GM21367 (cell line): ENCODE measurements at regions not wholly inside any gene's neighbourhood (a gene's known extent, or its start where the extent isn't known, plus 50 kb on each side); places are given as distances from the start of the nearest gene placed in this dataset.

Experiments used
- ATAC-seq: cut with Tn5 transposase; IDR thresholded peaks from one replicate; pipeline ENCODE4 v1.9.1; 2021; ENCODE audit not compliant: unreplicated experiment

DNA sequence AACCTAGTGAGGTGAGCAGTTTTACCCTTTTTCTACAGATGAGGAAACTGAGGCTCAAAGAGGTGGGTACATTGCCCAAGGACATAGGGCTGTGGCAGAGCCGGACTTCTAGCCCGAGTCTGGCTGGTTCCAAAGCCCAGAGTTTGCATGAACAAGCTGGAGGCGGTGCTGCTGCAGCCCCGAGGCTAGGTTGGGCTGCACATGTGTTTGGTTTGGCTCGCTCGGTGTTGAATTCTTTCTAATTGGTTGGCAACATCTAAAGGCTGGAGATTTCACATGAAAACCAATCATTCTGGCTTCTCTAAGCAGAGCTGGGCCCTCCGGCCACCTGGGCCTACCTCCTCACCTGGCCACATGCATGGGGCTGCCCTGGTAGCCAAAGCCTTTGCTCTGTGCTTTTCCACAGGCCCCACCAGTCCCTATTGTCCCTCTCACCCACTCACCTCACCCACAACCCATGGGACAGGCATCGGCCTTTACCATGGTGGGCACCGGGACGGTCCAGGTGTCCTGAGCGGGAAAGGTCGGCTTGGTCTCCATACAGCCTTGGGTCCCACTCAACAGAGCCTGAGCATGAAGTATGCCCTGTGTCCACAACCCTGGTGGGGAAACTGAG is 262.3 kb downstream of the NSG2 start:
- no peak for ATAC-seq

DNA sequence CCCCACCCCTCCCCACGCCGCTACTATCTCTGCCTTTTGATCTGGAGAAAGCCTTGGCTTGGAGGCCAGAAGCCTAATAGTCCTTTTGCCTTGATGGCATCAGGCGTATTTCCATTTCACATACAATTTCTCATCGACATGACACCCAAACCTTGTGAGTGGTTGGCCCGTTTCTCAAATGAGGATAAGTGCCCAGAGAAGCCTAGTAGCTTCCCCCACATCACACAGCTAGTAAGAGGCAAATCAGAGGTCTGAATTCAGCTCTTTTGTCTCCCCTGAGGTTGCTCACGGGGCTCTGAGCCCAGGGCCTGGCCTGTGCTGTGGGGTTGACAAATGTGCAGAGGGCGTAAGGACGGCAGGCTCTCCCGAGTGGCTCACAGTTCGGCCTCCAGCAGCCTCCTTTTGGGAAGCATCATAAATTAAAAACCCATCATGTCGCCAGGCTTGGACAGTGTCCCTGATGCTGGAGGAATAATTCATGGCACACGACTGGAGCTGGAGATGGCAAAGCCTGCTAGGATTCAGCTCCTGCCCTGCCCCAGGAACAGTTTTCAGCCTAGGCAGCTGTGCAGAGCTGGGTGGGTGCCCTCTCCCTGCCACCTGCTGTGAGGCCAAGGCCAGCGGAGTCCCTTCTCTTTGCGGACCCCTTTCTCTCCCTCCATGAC is 263.8 kb downstream of the NSG2 start:
- ATAC-seq = no peak

DNA sequence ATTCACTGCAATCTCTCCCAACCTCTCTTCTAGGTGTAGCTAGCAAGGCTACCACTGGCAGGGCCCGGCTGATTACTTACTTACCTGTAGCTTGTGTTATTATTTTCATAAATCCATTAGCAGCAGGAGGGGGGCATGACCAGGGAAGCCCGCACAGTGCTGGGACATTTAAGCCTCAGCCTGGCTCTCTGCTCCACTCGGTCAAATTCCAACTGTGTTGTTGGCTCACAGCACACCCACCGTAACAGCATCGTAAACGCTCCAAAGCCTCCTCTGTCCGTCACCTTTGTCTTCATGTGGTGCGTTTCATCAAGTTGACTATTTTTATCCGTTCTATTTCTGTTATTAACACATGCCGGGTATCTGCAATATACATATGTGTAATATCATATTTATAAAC is 264.7 kb downstream of the NSG2 start:
- no peak for ATAC-seq

DNA sequence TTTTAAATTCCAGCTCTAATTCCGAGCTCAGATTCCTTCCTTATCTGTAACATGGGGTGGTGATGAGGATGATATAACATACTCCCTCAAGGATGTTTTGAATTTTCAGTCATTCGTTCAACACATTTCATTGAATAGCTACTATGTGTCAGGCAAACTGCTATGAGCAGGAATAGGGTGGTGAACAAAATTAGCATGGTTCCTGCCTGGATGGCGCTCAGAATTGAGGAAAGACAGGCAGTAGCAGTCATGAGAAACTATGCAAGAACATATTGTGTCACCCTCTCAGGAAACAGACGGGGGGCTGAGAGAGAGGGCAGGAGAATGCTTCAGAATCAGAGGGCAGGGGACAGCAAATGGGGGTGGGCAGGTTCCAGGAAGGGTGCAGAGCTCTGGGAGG is 265.2 kb downstream of the NSG2 start:
- no peak for ATAC-seq

DNA sequence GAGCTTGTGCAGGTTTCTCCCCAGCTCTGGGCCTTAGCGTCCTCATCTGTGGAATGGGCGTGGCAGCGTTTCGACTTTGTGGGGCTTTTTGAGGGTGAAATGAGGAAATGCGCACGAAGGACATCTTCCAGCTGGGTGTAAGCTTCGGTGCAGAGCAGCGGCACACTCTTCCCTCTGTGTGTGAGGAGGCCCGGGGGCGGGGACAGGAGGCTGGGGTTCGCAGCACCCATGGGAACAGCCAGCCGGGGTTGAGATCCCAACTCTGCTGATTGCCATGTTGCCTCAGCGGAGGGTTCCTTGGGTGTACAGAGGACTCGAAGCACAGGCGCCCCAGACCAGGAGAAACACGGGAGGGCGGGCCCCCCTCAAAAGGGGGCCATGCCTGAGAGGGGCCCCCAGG is 265.6 kb downstream of the NSG2 start:
- no peak for ATAC-seq

DNA sequence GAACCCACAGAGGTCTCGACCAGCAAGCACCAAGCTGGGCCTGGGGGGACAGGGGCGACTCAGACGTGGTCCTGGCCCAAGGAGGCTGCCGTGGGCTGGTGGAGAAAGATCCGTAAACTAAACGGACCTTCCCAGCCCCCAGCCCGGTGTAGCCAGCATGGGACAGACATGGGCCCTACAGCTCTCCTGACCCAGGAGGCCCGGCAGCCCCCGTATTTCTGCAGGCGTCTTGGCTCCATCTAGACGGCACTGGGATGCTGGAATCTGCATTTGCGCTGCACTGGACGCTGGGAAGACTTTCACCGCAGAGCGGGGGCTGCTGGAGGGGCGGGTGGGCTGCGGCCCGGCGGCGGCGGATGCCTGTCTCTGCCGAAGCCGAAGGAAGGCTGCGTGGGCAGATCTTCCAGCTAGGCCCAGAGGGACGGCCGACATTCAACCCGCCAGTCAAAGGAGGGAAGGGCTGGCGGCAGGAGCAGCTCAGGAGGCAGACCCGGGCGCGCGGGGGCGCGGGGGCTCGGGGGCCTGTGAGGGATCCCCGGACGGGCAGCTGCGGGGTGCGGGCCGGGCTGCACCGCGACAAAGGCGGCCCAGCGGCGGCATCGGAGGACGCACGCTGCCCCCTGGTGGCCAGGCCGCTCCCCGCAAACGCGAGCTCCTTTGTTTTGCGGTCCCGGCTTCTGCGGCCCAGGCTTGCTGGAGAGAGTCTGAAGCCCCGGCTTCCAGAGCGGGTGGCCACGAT is 266.2 kb downstream of the NSG2 start:
- peak; percentile 65 for ATAC-seq

DNA sequence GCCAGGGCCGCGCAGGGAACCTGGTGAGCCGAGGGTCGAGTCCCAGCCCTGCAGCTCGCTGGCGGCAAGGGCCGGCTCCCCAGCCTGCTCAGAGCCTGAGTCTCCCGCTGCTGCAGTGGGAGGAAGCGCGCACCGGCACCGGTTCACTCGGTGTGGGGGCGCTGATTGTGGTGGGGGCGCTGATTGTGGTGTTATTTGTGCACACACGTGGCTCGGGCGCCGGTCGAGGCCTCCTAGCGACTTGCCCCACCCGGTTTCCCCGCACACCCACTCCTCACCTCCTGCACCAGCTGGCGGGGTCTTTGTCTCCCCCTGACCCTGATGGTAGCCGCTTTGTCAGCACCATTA is 266.7 kb downstream of the NSG2 start:
- no peak for ATAC-seq

DNA sequence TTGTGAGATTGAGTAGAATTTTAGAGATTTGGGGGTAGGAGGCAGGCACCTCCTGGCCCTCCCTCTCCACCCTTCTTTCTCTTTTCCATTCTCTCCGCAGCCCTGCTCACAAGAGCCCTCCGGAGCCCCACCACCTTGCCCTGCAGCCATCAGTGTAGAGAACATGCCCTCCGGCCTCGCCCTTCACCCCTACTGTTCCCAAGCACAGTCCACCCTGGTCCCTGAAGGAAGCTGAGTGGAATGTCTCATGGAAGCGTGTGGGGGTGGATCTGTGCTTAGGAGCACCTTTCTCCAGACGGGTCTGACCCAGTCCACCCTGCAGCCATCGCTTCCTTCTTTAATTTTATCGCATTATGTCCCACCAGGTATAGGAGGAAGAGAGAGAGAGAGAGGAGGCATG is 267.1 kb downstream of the NSG2 start:
- ATAC-seq = no peak

DNA sequence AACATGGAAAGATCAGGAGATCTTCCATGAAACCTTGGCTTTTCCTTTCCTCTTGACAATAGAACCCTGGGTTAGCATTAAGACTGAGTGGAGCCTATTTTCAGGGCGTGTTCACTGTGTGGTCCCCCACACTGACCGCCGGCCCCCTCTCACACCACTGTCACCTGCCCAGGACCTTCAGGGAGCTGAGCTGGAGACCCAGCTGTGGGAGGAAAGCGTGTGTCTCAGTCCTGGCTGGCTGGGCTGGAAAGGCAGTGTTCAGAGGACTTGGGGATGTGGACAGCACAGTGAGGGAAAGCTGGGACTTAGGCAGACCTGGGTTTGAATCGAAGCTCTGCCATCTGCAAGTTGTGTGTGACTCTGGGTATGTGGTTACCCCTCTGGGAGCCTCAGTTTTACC is 268.1 kb downstream of the NSG2 start:
- no peak for ATAC-seq

DNA sequence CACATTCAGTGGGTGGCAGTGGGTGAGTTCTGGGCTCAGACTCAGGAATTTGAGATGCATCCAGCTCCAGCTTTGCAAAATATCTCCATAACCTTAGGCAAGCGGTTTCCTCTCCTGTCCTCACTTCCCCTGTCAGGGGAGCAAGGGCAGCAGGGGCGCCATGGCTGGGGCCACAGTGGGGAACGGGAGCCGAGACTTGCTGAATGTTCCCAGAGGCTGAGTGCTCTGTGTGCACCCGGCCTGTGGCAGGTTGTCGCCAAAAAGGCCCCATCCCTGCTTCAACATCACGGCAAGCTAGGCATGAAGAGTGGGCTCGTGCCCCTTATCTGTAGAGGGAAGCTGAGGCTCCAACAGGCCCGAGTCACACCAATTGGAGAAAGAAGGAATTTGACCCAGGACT is 268.8 kb downstream of the NSG2 start:
- no peak for ATAC-seq

DNA sequence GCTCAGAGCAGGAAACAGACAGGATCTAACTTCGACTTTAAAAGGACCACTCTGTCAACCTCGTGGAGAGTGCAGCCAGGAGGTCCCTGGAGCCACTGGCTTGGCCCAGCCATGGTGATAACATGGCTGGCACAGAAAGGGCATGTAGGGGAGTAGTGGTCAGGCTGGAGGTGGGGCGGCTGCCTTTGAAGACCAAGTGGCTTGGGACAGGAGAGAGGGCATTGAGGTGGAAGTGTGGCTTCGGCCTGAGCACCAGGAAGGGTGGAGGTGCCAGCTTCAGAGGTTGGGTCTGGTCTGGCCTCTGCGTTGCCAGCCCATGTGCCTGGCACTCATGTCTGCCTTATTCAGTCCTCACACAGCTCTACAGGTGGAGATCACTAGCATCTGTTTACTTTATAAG is 270.0 kb downstream of the NSG2 start:
- ATAC-seq = no peak

DNA sequence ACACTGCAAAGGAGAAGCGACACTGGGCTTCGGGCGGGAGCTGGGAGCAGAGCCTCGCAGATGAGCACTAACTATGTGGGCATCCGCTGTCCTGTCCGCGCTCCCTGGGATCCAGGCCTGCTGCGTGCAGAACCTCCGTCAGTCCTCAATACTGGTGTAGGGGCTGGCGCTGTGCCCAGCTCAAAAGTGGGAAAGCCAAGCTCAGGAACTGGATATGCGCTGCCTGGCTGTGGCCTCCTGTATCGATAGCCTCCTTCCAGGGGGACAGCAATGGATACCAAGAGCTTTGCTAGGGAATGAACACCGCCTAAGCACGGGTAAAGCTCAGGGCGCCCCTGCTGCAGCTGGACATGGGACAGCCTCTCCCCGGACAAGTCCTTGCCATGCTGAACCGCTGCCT is 270.4 kb downstream of the NSG2 start:
- ATAC-seq = no peak

DNA sequence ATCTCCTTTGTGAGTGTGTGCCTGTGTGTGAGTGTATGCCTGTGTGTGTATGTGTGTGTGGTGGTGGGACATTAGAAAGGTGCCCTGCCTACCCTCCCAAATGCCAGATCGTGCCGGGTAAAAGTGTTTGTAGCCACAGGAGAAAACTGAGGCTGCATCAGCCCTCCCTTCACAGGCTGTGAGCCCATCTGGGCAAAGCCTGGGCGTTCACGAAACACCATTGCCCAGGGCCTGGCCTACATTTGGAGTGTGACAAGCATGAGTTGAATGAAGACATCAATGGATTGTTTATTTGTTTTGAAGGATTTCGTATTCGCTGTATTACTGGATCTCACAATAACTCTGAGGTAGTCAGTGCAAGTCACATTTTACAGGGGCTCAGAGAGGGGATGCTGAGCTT is 270.8 kb downstream of the NSG2 start:
- no peak for ATAC-seq

DNA sequence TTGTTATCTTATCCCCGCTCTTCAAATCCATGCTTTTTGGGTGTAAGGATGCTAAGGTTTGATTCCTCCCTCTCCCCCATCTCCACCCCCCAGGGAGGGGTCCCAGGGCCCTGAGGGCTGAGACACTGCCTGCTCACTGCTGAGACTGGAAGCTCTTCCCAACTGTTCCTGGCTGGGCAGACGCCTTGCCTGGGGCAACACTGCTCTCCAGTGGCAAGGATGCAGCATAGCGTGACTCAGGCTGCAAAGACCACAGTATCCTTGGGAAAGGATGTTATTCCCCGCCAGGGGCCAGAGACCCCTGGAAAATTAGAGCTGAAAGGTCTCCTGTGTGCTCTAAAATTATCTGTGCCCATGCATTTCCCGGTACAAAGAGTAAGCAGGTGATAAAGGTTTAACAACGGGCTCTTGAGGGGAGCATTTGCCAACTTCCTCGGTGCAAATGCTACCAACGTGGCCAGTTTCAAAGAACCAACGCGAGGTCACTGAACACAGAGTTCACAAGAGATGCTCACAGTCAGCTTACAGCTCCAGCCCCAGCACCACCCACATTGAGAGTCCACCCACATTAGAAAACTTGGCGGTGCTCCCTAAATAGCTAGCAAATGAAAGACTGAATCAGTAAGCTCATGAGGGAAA is 271.9 kb downstream of the NSG2 start:
- no peak for ATAC-seq

DNA sequence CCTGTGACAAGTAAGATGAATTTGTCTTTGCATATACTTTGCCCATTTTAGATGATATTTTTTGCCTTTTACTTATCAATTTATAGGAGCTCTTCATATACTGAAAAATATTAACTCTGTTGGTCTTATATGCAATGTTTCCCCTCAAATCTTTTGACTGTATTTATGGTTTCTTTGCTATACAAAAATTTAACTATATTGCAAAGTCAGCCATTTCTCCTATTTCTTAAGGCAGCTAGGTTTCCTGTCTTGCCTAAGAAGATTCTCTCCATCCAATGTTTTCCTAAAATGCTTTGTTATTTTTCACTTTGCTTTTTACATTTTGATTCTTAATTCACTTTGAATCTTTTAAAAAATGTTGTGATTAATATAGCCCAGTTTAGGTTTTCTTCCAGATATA is 273.1 kb downstream of the NSG2 start:
- ATAC-seq = no peak

DNA sequence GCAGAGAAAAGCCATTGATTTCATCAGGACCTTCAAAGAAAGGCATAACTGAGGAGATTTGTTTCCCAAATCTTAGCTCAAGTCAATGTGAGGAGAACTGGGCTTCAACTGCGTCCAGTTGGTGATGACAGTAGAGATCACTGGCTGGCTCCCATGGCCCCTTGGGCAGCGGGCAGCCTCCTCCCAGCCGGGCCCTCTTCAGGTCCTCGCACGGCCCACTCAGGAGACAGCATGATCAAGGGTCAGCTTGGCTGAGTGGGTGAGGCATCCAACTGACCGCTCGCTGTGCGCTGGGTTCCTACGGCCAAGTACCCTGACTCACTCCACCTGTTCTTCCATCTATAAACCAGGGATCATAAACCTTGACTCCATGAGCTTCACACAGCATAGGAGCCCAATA is 274.0 kb downstream of the NSG2 start:
- ATAC-seq = no peak

DNA sequence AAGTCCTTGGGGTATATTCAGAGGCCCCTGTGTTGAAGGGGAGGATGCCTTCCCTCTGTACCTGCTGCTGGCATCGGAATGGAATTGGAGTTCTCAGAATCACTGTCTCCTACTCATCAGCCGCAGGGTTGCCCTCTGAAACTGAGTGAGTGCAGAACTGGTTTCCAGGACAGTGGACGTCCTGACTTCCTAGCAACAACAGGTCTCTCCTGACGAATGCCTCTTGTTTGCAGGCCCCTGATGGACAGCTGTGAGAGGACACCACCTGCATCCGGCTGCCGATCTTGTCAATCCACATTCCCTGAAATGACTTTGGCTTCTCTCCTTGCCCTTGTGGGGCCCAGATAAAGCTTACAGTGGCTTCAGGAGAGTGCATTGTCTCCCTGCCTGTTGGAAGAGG is 274.5 kb downstream of the NSG2 start:
- no peak for ATAC-seq

DNA sequence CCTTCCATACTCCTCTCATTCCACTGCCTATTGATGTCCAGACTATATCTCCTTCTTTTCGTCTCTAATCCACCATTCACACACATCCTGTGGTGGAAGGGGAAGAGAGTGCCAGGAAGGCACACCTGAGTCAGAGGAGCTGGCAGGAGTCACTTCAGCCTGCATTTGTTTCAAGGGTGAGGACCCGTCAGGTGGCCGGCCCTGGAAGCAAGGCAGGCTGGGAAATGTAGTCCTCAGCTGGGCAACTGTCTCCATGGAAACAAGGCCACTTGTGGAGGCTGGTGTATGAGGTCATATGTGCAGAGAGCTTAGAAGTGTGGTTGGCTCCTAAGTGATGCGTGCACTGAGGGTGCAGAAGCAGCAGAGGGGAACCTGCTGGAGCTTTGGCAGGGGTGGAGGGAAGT is 278.4 kb downstream of the NSG2 start:
- peak; percentile 88 for ATAC-seq

DNA sequence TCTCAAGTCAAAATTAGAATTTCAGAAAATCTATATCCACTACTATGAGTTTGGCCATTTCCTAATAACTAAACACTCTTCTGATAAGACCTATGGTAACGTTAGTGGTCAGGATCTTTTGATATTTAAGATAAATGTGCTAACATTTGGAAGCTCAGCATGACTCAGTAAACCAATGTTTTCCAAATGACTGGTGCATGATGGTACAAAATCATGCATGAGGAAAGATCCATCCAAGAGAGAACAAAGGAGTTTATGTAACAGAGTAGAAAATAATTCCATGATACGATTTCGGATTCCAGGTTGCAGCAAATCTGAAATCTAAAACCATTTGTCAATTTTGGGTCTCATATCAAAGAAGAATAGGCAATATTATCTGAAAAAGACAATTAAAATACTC is 279.2 kb downstream of the NSG2 start:
- no peak for ATAC-seq

DNA sequence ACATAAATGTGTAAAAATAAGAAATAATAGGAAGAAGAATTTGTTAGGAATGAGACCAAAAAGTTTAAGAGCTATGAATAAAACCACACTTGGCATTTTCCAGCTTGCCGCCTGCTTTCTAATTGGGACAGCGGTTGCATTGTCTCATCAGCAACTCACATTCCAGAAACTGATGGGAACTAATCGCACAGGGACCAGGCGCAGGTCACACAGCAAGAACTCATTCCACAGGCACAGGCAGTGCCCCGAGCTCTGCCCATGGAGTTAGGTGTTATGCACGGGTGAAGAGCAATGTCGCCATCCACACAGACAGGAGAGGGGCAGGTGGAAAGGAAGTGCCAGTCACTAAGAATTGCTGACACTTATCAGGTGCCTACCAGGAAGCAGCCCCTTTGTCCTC is 279.9 kb downstream of the NSG2 start:
- no peak for ATAC-seq

DNA sequence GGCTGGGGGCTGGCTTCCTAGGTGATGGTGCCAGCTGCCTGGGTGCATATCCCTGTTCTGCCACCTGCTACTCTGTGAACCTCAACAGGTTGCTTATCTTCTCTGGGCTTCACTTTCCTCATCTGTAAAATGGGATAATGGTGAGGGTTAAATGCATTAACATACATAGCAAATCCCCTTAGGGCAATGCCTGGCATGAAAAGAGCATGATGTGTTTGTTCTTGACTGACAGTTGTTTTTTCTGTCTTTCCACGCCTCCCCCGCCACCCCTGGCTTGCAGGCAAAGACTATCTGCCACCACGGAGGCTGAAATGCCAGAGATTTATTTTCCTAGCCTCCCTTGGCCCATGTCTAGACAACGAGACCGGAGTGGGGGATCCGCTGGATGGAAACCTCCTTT is 280.5 kb downstream of the NSG2 start:
- ATAC-seq = no peak

DNA sequence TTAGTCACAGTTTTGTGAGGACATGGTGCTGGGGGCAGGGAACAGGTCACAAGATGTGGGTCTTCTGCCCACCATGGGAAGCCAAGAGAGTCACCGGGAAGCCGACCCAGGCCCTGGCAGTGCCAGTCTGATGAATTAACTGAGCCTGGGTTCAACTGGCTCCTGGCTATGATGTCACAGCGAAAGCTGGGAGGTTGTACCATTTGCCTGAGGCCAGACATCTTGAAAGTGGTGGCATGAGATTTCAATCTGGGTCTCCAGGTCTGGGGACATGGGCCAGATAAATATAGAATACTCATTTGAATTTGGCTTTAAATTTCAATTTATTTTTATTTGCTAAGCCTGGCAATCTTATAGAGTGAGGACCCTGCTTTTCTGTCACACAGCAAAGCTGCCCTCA is 280.9 kb downstream of the NSG2 start:
- ATAC-seq = no peak
